ENCODE measurements at regions not wholly inside any gene's neighbourhood (a gene's known extent, or its start where the extent isn't known, plus 50 kb on each side); places are given as distances from the start of the nearest gene placed in this dataset.
"Not testable (repeated sequence)": the region's sequence is repeated elsewhere in the genome, so short reads cannot be mapped to it uniquely, and the experiment has no call there.

DNA sequence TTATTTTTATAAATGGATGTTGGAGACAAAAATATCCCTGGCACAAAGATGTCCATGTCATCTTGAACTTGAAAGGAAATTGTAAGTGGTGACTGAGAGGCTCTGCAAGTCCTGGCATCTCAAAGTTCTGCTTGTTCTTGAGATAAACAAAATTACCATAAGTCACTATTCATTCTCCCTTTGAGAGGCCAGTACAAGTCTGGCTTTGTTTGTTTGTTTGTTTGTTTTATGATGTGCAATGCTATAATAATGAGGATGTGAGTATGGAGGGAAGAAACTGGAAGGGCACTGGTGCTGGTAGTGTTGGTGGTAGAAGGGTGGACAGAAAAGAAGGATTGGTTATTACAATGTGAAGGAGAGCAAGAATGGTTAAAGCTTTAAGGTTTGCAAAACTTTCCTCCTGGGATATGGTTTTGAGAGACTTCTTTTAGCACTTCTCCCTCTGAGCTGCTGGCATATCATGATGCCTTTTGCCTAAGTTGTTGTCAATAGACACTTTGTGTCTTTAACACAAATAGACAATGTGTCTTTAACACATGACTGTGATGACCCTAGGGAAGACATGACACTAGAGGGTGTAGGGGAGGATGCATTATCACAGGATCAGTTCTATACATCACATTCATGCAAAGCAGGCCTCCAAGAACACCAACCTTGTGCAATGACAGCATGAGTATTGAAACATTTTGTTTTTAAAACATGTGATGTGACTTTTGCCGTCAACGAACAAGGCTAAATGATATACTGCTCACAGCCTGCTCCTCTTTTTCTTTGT is 880.5 kb upstream of the GOT2 start:
- Histone ChIP-seq H2AFZ (ENCODE audit: low read length) (no peak overlapping the region), H4K20me1 (ENCODE audit: low read length) (no peaks in the 10 kb centered on the region), H3K4me1 (ENCODE audit: insufficient read depth, low read length) (no peaks in the 10 kb centered on the region), H3K4me2 (ENCODE audit: low read length) (no peak overlapping the region), H3K27ac (ENCODE audit: low read length) (no peak overlapping the region), H3K9me3 (ENCODE audit: low read length) (no peaks in the 10 kb centered on the region), H3K9me2 (replicated peaks; ENCODE audit: low read length) (no peaks in the 10 kb centered on the region), H3F3A (ENCODE audit: low read length, unreplicated experiment) (no peaks in the 10 kb centered on the region), H3K27me3 (ENCODE audit: low read length) (no peaks in the 10 kb centered on the region), H3K36me3 (ENCODE audit: low read depth, low read length) (no peaks in the 10 kb centered on the region), H3K79me2 (ENCODE audit: low read length) (no peaks in the 10 kb centered on the region), H3K4me3 (ENCODE audit: low read length) (no peak overlapping the region), H3K9ac (ENCODE audit: low read length) (no peak overlapping the region)
- TF ChIP-seq EZH2 (IDR thresholded peaks at IDR 0.05; ENCODE audit: low read length, unreplicated experiment), result no peak
- no peak for TF ChIP-seq CTCF (conservative IDR thresholded peaks at IDR 0.05; ENCODE audit: low read depth, low read length)
- TF ChIP-seq EZH2phosphoT487 (IDR thresholded peaks at IDR 0.05; ENCODE audit: borderline replicate concordance, low read length), result no peak
- ATAC-seq (no peak), DNase-seq (no peak)
- CTCF ChIA-PET, result no interaction called here
- POLR2A ChIA-PET (ENCODE audit: unreplicated experiment), result no interaction called here
- no TSS peak for BruUV-seq (replicated peaks)
- intact Hi-C loops (cut with micrococcal nuclease), result no loop called here

- POLR2A ChIA-PET (ENCODE audit: unreplicated experiment); BruUV-seq (replicated peaks); ATAC-seq: not testable (repeated sequence)
Measured at GRCh38 chr16:59612910-59613620, 878.9 kb upstream of the GOT2 start.

GRCh38 chr16:59612094-59612493 is 878.0 kb upstream of the GOT2 start:
- Histone ChIP-seq H3K9me3 (ENCODE audit: low read length) (no peaks in the 10 kb centered on the region), H3K4me1 (ENCODE audit: insufficient read depth, low read length) (no peaks in the 10 kb centered on the region), H3K36me3 (ENCODE audit: low read depth, low read length) (no peaks in the 10 kb centered on the region), H4K20me1 (ENCODE audit: low read length) (no peaks in the 10 kb centered on the region), H3K27ac (ENCODE audit: low read length) (no peak overlapping the region), H3K4me2 (ENCODE audit: low read length) (no peak overlapping the region), H3K27me3 (ENCODE audit: low read length) (no peaks in the 10 kb centered on the region; the same call in 1 of the 2 replicates), H3K4me3 (ENCODE audit: low read length) (no peak overlapping the region), H3K9me2 (replicated peaks; ENCODE audit: low read length) (no peaks in the 10 kb centered on the region), H3F3A (ENCODE audit: low read length, unreplicated experiment) (no peaks in the 10 kb centered on the region), H3K79me2 (ENCODE audit: low read length) (no peaks in the 10 kb centered on the region), H3K9ac (ENCODE audit: low read length) (no peak overlapping the region), H2AFZ (ENCODE audit: low read length) (no peak overlapping the region)
- CTCF ChIA-PET, result no interaction called here
- BruUV-seq (replicated peaks), result no TSS peak
- intact Hi-C loops (cut with micrococcal nuclease), result no loop called here
- ATAC-seq (no peak), DNase-seq (no peak)
- POLR2A ChIA-PET (ENCODE audit: unreplicated experiment), result no interaction called here
- no peak for TF ChIP-seq EZH2 (IDR thresholded peaks at IDR 0.05; ENCODE audit: low read length, unreplicated experiment)
- no peak for TF ChIP-seq CTCF (conservative IDR thresholded peaks at IDR 0.05; ENCODE audit: low read depth, low read length)

More at GRCh38 chr16:59612910-59613620, 878.9 kb upstream of the GOT2 start:
- H3K9ac ChIP-seq (ENCODE audit: low read length); H3K27me3 ChIP-seq (ENCODE audit: low read length); H3F3A ChIP-seq (ENCODE audit: low read length, unreplicated experiment); H3K79me2 ChIP-seq (ENCODE audit: low read length); CTCF ChIA-PET; H4K20me1 ChIP-seq (ENCODE audit: low read length); intact Hi-C loops (cut with micrococcal nuclease); H3K4me1 ChIP-seq (ENCODE audit: insufficient read depth, low read length); H3K4me3 ChIP-seq (ENCODE audit: low read length); H2AFZ ChIP-seq (ENCODE audit: low read length); H3K4me2 ChIP-seq (ENCODE audit: low read length); H3K9me2 ChIP-seq (replicated peaks; ENCODE audit: low read length); H3K27ac ChIP-seq (ENCODE audit: low read length); DNase-seq; H3K9me3 ChIP-seq (ENCODE audit: low read length); H3K36me3 ChIP-seq (ENCODE audit: low read depth, low read length): not testable (repeated sequence)

Data from PC-3 (cell line).